A549 (cell line): ENCODE measurements at regions not wholly inside any gene's neighbourhood (a gene's known extent, or its start where the extent isn't known, plus 50 kb on each side); places are given as distances from the start of the nearest gene placed in this dataset.

Experiments used
- ATAC-seq, 2 experiments: fragments of 200-7000 bp in 1 of 2; fragments of >200 bp in 1 of 2; cut with Nextera tagmentation in 1 of 2; cut with Tn5 transposase in 1 of 2; 3 replicates each; pipeline versions ENCODE4 v1.8.0 to v1.9.1; 2018 to 2020; ENCODE audit warnings: mild to moderate bottlenecking in 1 of 2, moderate library complexity in 1 of 2
- CTCF ChIA-PET: fragments of 300-600 bp; sonication (Branson Sonifier 250); formaldehyde crosslinking; extraction: SDS; loops from one replicate; lab custom pipeline; 2021; ENCODE audit warnings: antibody characterized with exemption, inconsistent platforms; lab: Yijun Ruan, JAX
- POLR2A ChIA-PET: fragments of 350-600 bp; formaldehyde crosslinking; extraction: SDS; loops from one replicate; lab custom pipeline; 2021; ENCODE audit warnings: antibody characterized with exemption, inconsistent platforms; lab: Yijun Ruan, JAX
- DNase-seq, 2 experiments: peaks; one replicate each; pipeline versions ENCODE4 v3.0.0 to v3.0.0-alpha.2; 2011 to 2016; ENCODE audit warnings: low read depth in 1 of 2, low spot score in 1 of 2
- FAIRE-seq: peaks from 2 replicates; lab custom pipeline; 2011; peaks lifted over from hg19 to GRCh38; lab: Jason Lieb, UNC
- H3K27ac ChIP-seq, 2 experiments: fragments of >200 bp; sonication (Bioruptor Twin); formaldehyde crosslinking; 3 replicates each; pipeline ENCODE4 v1.5.1; 2016 to 2017
- H3K4me1 ChIP-seq: fragments of >200 bp; sonication (Bioruptor Twin); formaldehyde crosslinking; 3 replicates; pipeline ENCODE4 v1.6.1; 2016
- H3K4me2 ChIP-seq: fragments of >200 bp; sonication (Bioruptor Twin); formaldehyde crosslinking; 3 replicates; pipeline ENCODE4 v1.6.1; 2016
- H3K4me3 ChIP-seq: fragments of >200 bp; sonication (Bioruptor Twin); formaldehyde crosslinking; 3 replicates; pipeline ENCODE4 v1.5.1; 2016
- H3K9me3 ChIP-seq: fragments of >200 bp; sonication (Bioruptor Twin); formaldehyde crosslinking; 3 replicates; pipeline ENCODE4 v1.6.1; 2016
- BHLHE40 ChIP-seq: IDR thresholded peaks from 2 replicates; pipeline ENCODE4 v1.6.1; 2012; ENCODE audit warnings: low read depth, low read length, inconsistent platforms
- CBX2 ChIP-seq: fragments of 200-600 bp; sonication (generic); IDR thresholded peaks from 2 replicates; pipeline ENCODE4 v1.6.1; 2016; ENCODE audit warnings: low read depth, mild to moderate bottlenecking, borderline replicate concordance
- CEBPB ChIP-seq, 2 experiments: fragments of >200 bp in 1 of 2; sonication (Bioruptor Twin) in 1 of 2; formaldehyde crosslinking in 1 of 2; IDR thresholded peaks; 2 replicates each; pipeline ENCODE4 v1.6.1; 2012 to 2016
- CHD2 ChIP-seq: fragments of 150-350 bp; IDR thresholded peaks from 2 replicates; pipeline ENCODE4 v1.6.1; 2014; ENCODE audit warnings: low read length; ENCODE audit not compliant: partially characterized antibody
- CHD4 ChIP-seq: fragments of 200-600 bp; sonication (generic); IDR thresholded peaks from 2 replicates; pipeline ENCODE4 v1.6.1; 2016; ENCODE audit warnings: antibody characterized with exemption, mild to moderate bottlenecking, borderline replicate concordance
- ELK1 ChIP-seq: fragments of 150-350 bp; IDR thresholded peaks from 2 replicates; pipeline ENCODE4 v1.6.1; 2014; ENCODE audit warnings: low read depth, mild to moderate bottlenecking, low read length
- EP300 ChIP-seq, 2 experiments: fragments of >200 bp; sonication (Bioruptor Twin); formaldehyde crosslinking; IDR thresholded peaks; 2 replicates in 1 of 2; 3 replicates in 1 of 2; pipeline ENCODE4 v1.6.1; 2016 to 2017
- ESRRA ChIP-seq: fragments of 150-350 bp; IDR thresholded peaks from 2 replicates; pipeline ENCODE4 v1.6.1; 2014; ENCODE audit warnings: mild to moderate bottlenecking, low read length, borderline replicate concordance
- FOSB ChIP-seq: fragments of 250-450 bp; sonication (Bioruptor Pico); IDR thresholded peaks from 2 replicates; pipeline ENCODE4 v1.5.0; 2020; ENCODE audit warnings: mild to moderate bottlenecking, moderate library complexity
- FOSL2 ChIP-seq, 2 experiments: fragments of 450-650 bp in 1 of 2; fragments of >200 bp in 1 of 2; sonication (Bioruptor Twin) in 1 of 2; formaldehyde crosslinking; IDR thresholded peaks; 2 replicates each; pipeline versions ENCODE4 v1.5.0 to v1.6.1; 2016 to 2020; ENCODE audit warnings: mild to moderate bottlenecking in 1 of 2, moderate library complexity in 1 of 2
- HES2 ChIP-seq: fragments of >200 bp; sonication (Bioruptor Twin); formaldehyde crosslinking; IDR thresholded peaks from 2 replicates; pipeline ENCODE4 v1.6.1; 2016
- HEYL ChIP-seq: fragments of 250-450 bp; sonication (Bioruptor Pico); IDR thresholded peaks from 2 replicates; pipeline ENCODE4 v1.8.0; 2021; ENCODE audit warnings: mild to moderate bottlenecking, moderate library complexity
- HOXA7 ChIP-seq: fragments of 250-450 bp; sonication (Bioruptor Pico); IDR thresholded peaks from 2 replicates; pipeline ENCODE4 v1.5.0; 2020; ENCODE audit warnings: mild to moderate bottlenecking, moderate library complexity
- HOXB13 ChIP-seq: fragments of 250-450 bp; sonication (Bioruptor Pico); IDR thresholded peaks from 2 replicates; pipeline ENCODE4 v1.5.0; 2020; ENCODE audit warnings: low read depth, mild to moderate bottlenecking, moderate library complexity
- HOXB5 ChIP-seq: fragments of 250-450 bp; sonication (Bioruptor Pico); IDR thresholded peaks from 2 replicates; pipeline ENCODE4 v1.5.0; 2020; ENCODE audit warnings: mild to moderate bottlenecking, moderate library complexity
- KDM1A ChIP-seq: fragments of 200-600 bp; sonication (generic); IDR thresholded peaks from 2 replicates; pipeline ENCODE4 v1.6.1; 2016; ENCODE audit warnings: low read depth, mild to moderate bottlenecking
- MAZ ChIP-seq: fragments of 150-350 bp; IDR thresholded peaks from 2 replicates; pipeline ENCODE4 v1.6.1; 2014; ENCODE audit warnings: antibody characterized with exemption, low read depth, low read length, borderline replicate concordance
- MYC ChIP-seq: IDR thresholded peaks from 2 replicates; pipeline ENCODE4 v1.6.1; 2012; ENCODE audit warnings: mild to moderate bottlenecking, inconsistent platforms, low read length, improper control_type of control experiment, borderline replicate concordance
- NPAS2 ChIP-seq: fragments of 250-450 bp; sonication (Bioruptor Pico); IDR thresholded peaks from 2 replicates; pipeline ENCODE4 v1.8.0; 2022; ENCODE audit warnings: mild to moderate bottlenecking, moderate library complexity, borderline replicate concordance
- POLR2AphosphoS2 ChIP-seq: conservative IDR thresholded peaks from 2 replicates; pipeline ENCODE4 v1.6.1; 2012; ENCODE audit warnings: low read length, improper control_type of control experiment, inconsistent platforms
- RAD21 ChIP-seq, 2 experiments: fragments of >200 bp in 1 of 2; sonication (Bioruptor Twin) in 1 of 2; formaldehyde crosslinking in 1 of 2; IDR thresholded peaks in 1 of 2; conservative IDR thresholded peaks in 1 of 2; 2 replicates in 1 of 2; 3 replicates in 1 of 2; pipeline ENCODE4 v1.6.1; 2012 to 2018; ENCODE audit warnings: inconsistent platforms in 1 of 2
- RARB ChIP-seq: fragments of 250-450 bp; sonication (Bioruptor Pico); IDR thresholded peaks from 2 replicates; pipeline ENCODE4 v1.8.0; 2021; ENCODE audit warnings: mild to moderate bottlenecking, moderate library complexity
- RFX5 ChIP-seq: fragments of 450-650 bp; IDR thresholded peaks from 2 replicates; pipeline ENCODE4 v1.7.1; 2014; ENCODE audit warnings: antibody characterized with exemption, mild to moderate bottlenecking, moderate library complexity
- TFCP2L1 ChIP-seq: fragments of 250-450 bp; sonication (Bioruptor Pico); IDR thresholded peaks from 2 replicates; pipeline ENCODE4 v1.5.0; 2021; ENCODE audit warnings: mild to moderate bottlenecking
- TP53 ChIP-seq: fragments of 250-450 bp; sonication (Bioruptor Pico); IDR thresholded peaks from 2 replicates; pipeline ENCODE4 v1.5.0; 2021; ENCODE audit warnings: mild to moderate bottlenecking, moderate library complexity
- USF2 ChIP-seq: fragments of 450-650 bp; IDR thresholded peaks from 2 replicates; pipeline ENCODE4 v1.6.1; 2014; ENCODE audit warnings: antibody characterized with exemption
- WGBS: methylation state at CpG from one replicate; pipeline ENCODE4 v1.1.6; 2017; ENCODE audit errors: missing lambda C conversion rate; 5-methylcytosine and 5-hydroxymethylcytosine counted together

- no peak overlapping the region for H3K4me2 ChIP-seq
- DNase-seq (no peak), FAIRE-seq (no peak), ATAC-seq (no peak)
- H3K4me1 ChIP-seq, result no peaks in the 10 kb centered on the region
- no peak overlapping the region for H3K4me3 ChIP-seq
- no peaks in the 10 kb centered on the region for H3K9me3 ChIP-seq
- TF ChIP-seq HES2, result no peak
- no peak for TF ChIP-seq HEYL (CRISPR knock-in tag)
- no peak for TF ChIP-seq CEBPB (IDR thresholded peaks at IDR 0.05)
- TF ChIP-seq HOXB13 (CRISPR knock-in tag), result no peak
- no peak for TF ChIP-seq HOXB5 (CRISPR knock-in tag)
- TF ChIP-seq TP53, result no peak
- TF ChIP-seq BHLHE40, result no peak
- TF ChIP-seq KDM1A, result no peak
- TF ChIP-seq HOXA7 (CRISPR knock-in tag), result no peak
- no peak for TF ChIP-seq CBX2
- CTCF ChIA-PET, result no interaction called here
- no peak overlapping the region for H3K27ac ChIP-seq
- POLR2A ChIA-PET, result no interaction called here
- 26% methylated on average over 2 of the region's 2 CpGs for WGBS
Observed at GRCh38 chr18:27430595-27430994, 245.5 kb upstream of the CHST9 start.

- Histone ChIP-seq H3K4me1 (no peaks in the 10 kb centered on the region), H3K27ac (no peak overlapping the region), H3K4me3 (no peak overlapping the region), H3K4me2 (no peak overlapping the region), H3K9me3 (no peaks in the 10 kb centered on the region)
- POLR2A ChIA-PET, result no interaction called here
- CTCF ChIA-PET, result no interaction called here
- WGBS, result 0% methylated on average over 1 of the region's 2 CpGs
- DNase-seq (no peak), ATAC-seq (no peak), FAIRE-seq (no peak)
- TF ChIP-seq POLR2AphosphoS2 (no peak), NPAS2 (CRISPR knock-in tag) (no peak), MYC (no peak), ELK1 (no peak), CBX2 (no peak), FOSB (CRISPR knock-in tag) (no peak), RAD21 (conservative IDR thresholded peaks at IDR 0.05 in 1 of 2, IDR thresholded peaks at IDR 0.05 in 1 of 2) (no peak), EP300 (IDR thresholded peaks at IDR 0.05) (no peak), RARB (no peak), CHD2 (no peak), HEYL (CRISPR knock-in tag) (no peak), TFCP2L1 (CRISPR knock-in tag) (no peak), ESRRA (no peak), FOSL2 (IDR thresholded peaks at IDR 0.05) (no peak), FOSL2 (CRISPR knock-in tag; IDR thresholded peaks at IDR 0.05) (no peak), CHD4 (no peak), USF2 (no peak), MAZ (no peak), RFX5 (no peak)
Observed at GRCh38 chr18:27428716-27429475, 243.8 kb upstream of the CHST9 start.
